ENCODE measurements at regions not wholly inside any gene's neighbourhood (a gene's known extent, or its start where the extent isn't known, plus 50 kb on each side); places are given as distances from the start of the nearest gene placed in this dataset.
"Not testable (repeated sequence)": the region's sequence is repeated elsewhere in the genome, so short reads cannot be mapped to it uniquely, and the experiment has no call there.

GRCh38 chr10:10758306-10758705 is 259.4 kb upstream of the CELF2 start:
- ATAC-seq: no peak
- TF ChIP-seq, protein P1, sequence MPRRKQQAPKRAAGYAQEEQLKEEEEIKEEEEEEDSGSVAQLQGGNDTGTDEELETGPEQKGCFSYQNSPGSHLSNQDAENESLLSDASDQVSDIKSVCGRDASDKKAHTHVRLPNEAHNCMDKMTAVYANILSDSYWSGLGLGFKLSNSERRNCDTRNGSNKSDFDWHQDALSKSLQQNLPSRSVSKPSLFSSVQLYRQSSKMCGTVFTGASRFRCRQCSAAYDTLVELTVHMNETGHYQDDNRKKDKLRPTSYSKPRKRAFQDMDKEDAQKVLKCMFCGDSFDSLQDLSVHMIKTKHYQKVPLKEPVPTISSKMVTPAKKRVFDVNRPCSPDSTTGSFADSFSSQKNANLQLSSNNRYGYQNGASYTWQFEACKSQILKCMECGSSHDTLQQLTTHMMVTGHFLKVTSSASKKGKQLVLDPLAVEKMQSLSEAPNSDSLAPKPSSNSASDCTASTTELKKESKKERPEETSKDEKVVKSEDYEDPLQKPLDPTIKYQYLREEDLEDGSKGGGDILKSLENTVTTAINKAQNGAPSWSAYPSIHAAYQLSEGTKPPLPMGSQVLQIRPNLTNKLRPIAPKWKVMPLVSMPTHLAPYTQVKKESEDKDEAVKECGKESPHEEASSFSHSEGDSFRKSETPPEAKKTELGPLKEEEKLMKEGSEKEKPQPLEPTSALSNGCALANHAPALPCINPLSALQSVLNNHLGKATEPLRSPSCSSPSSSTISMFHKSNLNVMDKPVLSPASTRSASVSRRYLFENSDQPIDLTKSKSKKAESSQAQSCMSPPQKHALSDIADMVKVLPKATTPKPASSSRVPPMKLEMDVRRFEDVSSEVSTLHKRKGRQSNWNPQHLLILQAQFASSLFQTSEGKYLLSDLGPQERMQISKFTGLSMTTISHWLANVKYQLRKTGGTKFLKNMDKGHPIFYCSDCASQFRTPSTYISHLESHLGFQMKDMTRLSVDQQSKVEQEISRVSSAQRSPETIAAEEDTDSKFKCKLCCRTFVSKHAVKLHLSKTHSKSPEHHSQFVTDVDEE (CRISPR knock-in tag; IDR thresholded peaks at IDR 0.05): no peak
- TF ChIP-seq ZC3H10 (CRISPR knock-in tag; IDR thresholded peaks at IDR 0.05) (no peak), CREB5 (CRISPR knock-in tag; IDR thresholded peaks at IDR 0.05; ENCODE audit: low read depth) (no peak), ZFP3 (CRISPR knock-in tag; IDR thresholded peaks at IDR 0.05) (no peak)
- TF ChIP-seq, protein P2, sequence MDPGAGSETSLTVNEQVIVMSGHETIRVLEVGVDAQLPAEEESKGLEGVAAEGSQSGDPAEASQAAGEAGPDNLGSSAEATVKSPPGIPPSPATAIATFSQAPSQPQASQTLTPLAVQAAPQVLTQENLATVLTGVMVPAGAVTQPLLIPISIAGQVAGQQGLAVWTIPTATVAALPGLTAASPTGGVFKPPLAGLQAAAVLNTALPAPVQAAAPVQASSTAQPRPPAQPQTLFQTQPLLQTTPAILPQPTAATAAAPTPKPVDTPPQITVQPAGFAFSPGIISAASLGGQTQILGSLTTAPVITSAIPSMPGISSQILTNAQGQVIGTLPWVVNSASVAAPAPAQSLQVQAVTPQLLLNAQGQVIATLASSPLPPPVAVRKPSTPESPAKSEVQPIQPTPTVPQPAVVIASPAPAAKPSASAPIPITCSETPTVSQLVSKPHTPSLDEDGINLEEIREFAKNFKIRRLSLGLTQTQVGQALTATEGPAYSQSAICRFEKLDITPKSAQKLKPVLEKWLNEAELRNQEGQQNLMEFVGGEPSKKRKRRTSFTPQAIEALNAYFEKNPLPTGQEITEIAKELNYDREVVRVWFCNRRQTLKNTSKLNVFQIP (CRISPR knock-in tag; IDR thresholded peaks at IDR 0.05; ENCODE audit: borderline replicate concordance, low read depth): no peak

- ATAC-seq: not testable (repeated sequence)
Observed at GRCh38 chr10:10759806-10760205, 257.9 kb upstream of the CELF2 start.

GRCh38 chr10:10765017-10765416 is 252.7 kb upstream of the CELF2 start:
- no peak for ATAC-seq
- TF ChIP-seq TCF4 (CRISPR knock-in tag; IDR thresholded peaks at IDR 0.05; ENCODE audit: borderline replicate concordance) (no peak), SNAI2 (CRISPR knock-in tag; IDR thresholded peaks at IDR 0.05) (no peak), ZNF8 (CRISPR knock-in tag; IDR thresholded peaks at IDR 0.05) (no peak), ARNTL (CRISPR knock-in tag; IDR thresholded peaks at IDR 0.05; ENCODE audit: borderline replicate concordance, low read depth) (no peak), ZNF70 (CRISPR knock-in tag; IDR thresholded peaks at IDR 0.05) (no peak), ZFP3 (CRISPR knock-in tag; IDR thresholded peaks at IDR 0.05) (no peak), CSDC2 (CRISPR knock-in tag; IDR thresholded peaks at IDR 0.05) (no peak), CSRNP3 (CRISPR knock-in tag; IDR thresholded peaks at IDR 0.05) (no peak)
- TF ChIP-seq, protein P2 (CRISPR knock-in tag; IDR thresholded peaks at IDR 0.05; ENCODE audit: borderline replicate concordance, low read depth): no peak
- TF ChIP-seq, protein P1 (CRISPR knock-in tag; IDR thresholded peaks at IDR 0.05): no peak

DNA sequence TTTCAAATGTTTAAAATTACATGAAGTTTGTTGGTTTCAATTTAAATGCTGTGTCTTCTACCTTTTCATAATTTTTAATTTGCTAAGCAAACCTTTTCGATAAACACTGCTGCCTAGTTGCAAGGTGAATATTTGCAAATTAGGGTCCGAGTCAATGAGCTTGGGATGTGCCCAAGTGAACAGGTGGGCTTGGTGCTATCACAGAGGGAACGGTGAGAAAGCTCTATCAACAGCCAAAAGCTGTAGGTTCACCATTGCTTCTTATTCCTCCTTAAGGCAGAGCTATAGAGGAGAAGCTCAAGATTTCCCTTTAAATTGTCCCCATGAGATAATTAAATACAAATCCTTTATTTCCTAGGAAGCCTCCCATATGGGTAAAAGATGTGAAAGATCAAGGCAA is 245.3 kb upstream of the CELF2 start:
- no peak for TF ChIP-seq RARB (CRISPR knock-in tag; IDR thresholded peaks at IDR 0.05)
- no peak for TF ChIP-seq TCF4 (CRISPR knock-in tag; IDR thresholded peaks at IDR 0.05; ENCODE audit: borderline replicate concordance)
- TF ChIP-seq PPARA (CRISPR knock-in tag; IDR thresholded peaks at IDR 0.05; ENCODE audit: borderline replicate concordance): no peak
- TF ChIP-seq ZNF8 (CRISPR knock-in tag; IDR thresholded peaks at IDR 0.05): no peak
- no peak for TF ChIP-seq TOX (CRISPR knock-in tag; IDR thresholded peaks at IDR 0.05; ENCODE audit: borderline replicate concordance)
- TF ChIP-seq BACH2 (CRISPR knock-in tag; IDR thresholded peaks at IDR 0.05; ENCODE audit: borderline replicate concordance): no peak
- TF ChIP-seq ZFP3 (CRISPR knock-in tag; IDR thresholded peaks at IDR 0.05): no peak
- TF ChIP-seq CREB5 (CRISPR knock-in tag; IDR thresholded peaks at IDR 0.05; ENCODE audit: low read depth): no peak
- TF ChIP-seq ZC3H10 (CRISPR knock-in tag; IDR thresholded peaks at IDR 0.05): no peak
- no peak for TF ChIP-seq SNAI2 (CRISPR knock-in tag; IDR thresholded peaks at IDR 0.05)
- TF ChIP-seq ZNF70 (CRISPR knock-in tag; IDR thresholded peaks at IDR 0.05): no peak
- no peak for TF ChIP-seq CSRNP3 (CRISPR knock-in tag; IDR thresholded peaks at IDR 0.05)
- TF ChIP-seq, protein P2 (CRISPR knock-in tag; IDR thresholded peaks at IDR 0.05; ENCODE audit: borderline replicate concordance, low read depth): no peak
- TF ChIP-seq ZNF565 (CRISPR knock-in tag; conservative IDR thresholded peaks at IDR 0.05; ENCODE audit: low read depth): no peak
- TF ChIP-seq CSDC2 (CRISPR knock-in tag; IDR thresholded peaks at IDR 0.05): no peak
- ATAC-seq: no peak
